HEK293T (cell line): ENCODE measurements at regions not wholly inside any gene's neighbourhood (a gene's known extent, or its start where the extent isn't known, plus 50 kb on each side); places are given as distances from the start of the nearest gene placed in this dataset.

Experiments
- ELF4 ChIP-seq: fragments of 450-650 bp; IDR thresholded peaks from 2 replicates; pipeline ENCODE4 v1.6.1; 2017; ENCODE audit warnings: antibody characterized with exemption
- TARDBP ChIP-seq: fragments of 450-650 bp; IDR thresholded peaks from 2 replicates; pipeline ENCODE4 v1.6.1; 2016

DNA sequence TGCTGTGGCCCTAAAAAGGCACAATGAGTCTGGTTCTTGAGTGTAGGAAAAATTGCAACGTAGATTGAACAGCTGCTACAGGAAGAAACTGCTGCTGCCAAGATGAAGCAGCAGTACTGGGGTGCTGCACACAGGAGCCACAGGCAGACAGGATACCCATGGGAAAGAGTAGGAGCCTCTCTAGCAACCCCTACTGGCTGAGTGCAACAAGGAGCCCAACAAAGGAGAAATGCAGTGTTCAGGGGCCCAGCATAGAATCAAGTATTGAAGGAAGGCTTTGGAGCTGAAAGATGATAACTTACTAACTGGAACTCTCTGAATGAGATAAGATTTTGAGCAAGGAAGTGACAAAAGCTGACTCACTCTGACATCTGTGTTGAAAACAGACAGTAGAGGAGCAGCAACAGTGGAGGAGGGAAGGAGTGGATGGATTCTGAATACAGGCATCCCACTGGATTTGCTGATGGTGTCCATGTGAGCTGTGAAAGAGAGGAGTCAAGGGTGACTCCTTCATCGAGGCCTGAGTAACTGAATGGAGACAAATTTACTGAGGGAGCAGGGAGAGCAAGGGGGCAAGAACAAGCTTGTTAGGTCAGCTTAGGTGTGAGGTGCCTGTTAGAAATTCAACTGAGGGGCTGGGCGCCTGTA is 534.7 kb upstream of the JARID2 start:
- no peak for TF ChIP-seq TARDBP
- TF ChIP-seq ELF4, result no peak
